OCI-LY1 (cell line): ENCODE measurements at regions not wholly inside any gene's neighbourhood (a gene's known extent, or its start where the extent isn't known, plus 50 kb on each side); places are given as distances from the start of the nearest gene placed in this dataset.

ENCODE experiments used
- EZH2 ChIP-seq: fragments of 200-600 bp; sonication (generic), shearing (Covaris generic); IDR thresholded peaks from 2 replicates; pipeline ENCODE4 v1.8.0; 2017; ENCODE audit warnings: borderline replicate concordance, mixed run types, mild to moderate bottlenecking, antibody characterized with exemption, low read length, moderate library complexity, mixed read lengths
- TF ChIP-seq, protein P1 (sequence below): fragments of 200-600 bp; sonication (generic), shearing (Covaris generic); IDR thresholded peaks from 2 replicates; pipeline ENCODE4 v1.5.1; 2017; ENCODE audit warnings: mild to moderate bottlenecking, antibody characterized with exemption, low read length, moderate library complexity, mixed read lengths

DNA sequence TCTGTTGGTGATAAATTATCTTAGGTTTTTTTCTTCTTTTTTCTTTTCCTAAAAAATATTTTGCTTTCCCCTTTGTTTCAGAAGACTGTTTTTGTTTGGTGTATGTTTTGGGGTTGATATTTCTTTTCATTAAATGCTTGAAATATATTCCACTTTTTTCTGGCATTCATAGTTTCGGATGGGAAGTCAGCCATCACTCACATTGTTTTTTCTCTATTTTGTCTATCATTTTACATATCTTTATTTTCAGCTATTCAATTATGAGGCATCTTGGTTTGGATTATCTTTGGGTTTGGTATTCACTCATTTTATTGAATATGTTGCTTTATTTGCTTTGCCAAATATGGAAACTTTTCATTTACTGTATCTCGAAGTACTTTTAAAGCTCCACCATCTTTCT is 600.5 kb upstream of the EYS start:
- TF ChIP-seq, protein P1, sequence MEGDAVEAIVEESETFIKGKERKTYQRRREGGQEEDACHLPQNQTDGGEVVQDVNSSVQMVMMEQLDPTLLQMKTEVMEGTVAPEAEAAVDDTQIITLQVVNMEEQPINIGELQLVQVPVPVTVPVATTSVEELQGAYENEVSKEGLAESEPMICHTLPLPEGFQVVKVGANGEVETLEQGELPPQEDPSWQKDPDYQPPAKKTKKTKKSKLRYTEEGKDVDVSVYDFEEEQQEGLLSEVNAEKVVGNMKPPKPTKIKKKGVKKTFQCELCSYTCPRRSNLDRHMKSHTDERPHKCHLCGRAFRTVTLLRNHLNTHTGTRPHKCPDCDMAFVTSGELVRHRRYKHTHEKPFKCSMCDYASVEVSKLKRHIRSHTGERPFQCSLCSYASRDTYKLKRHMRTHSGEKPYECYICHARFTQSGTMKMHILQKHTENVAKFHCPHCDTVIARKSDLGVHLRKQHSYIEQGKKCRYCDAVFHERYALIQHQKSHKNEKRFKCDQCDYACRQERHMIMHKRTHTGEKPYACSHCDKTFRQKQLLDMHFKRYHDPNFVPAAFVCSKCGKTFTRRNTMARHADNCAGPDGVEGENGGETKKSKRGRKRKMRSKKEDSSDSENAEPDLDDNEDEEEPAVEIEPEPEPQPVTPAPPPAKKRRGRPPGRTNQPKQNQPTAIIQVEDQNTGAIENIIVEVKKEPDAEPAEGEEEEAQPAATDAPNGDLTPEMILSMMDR = no peak
- no peak for TF ChIP-seq EZH2
